ENCODE measurements at regions not wholly inside any gene's neighbourhood (a gene's known extent, or its start where the extent isn't known, plus 50 kb on each side); places are given as distances from the start of the nearest gene placed in this dataset.

GRCh38 chr1:222373216-222373615 lies 174.7 kb downstream of the HHIPL2 start:
- TF ChIP-seq POLR2A (IDR thresholded peaks at IDR 0.05) (no peak), CTCF (IDR thresholded peaks at IDR 0.05) (no peak)

All from stomach (tissue), 4 donors.